ENCODE measurements at regions not wholly inside any gene's neighbourhood (a gene's known extent, or its start where the extent isn't known, plus 50 kb on each side); places are given as distances from the start of the nearest gene placed in this dataset.

DNA sequence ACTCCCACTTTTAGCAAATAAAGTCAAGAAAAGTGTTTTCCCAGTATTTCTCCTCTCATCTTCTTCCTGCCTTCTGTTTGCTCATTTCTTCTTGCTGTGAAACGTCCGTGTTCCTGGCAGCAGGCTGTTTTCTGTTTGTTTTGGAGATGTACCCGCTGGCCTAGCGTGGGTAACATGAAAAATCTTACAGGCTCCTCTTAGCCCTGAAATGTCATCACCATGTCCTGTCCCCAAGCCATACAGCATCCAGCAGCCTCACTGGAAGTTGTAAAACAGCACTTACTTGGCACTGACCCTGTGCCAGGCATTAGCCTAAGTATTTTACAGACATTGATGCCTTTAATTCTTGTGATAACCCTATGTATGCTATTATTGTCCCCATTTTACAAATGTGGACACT, 371.1 kb downstream of the FOXA2 start:
- DNase-seq, result no peak

GRCh38 chr20:22207280-22207679, 377.1 kb downstream of the FOXA2 start:
- no peak for DNase-seq

- DNase-seq, result no peak
Measured at GRCh38 chr20:22204801-22205200, 379.6 kb downstream of the FOXA2 start.

DNA sequence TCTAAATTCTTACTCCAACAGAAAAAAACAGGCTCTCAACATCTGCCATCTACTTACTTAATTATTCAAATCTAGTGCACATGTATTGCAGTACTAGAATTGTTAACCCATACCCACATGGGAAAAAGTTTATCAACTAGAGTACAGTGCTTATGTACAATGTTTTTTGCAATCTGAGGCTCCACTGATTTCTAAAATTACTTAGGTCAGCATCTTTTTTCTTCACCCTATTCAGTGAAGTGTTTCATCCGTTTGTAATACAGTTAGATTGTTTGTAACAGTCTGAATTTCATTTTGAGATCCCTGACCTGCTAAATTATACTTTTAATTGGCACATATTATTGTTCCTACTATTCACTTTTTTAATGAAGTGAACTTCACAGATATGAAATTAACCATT, 402.2 kb downstream of the FOXA2 start:
- no peak for DNase-seq

- DNase-seq, result no peak
Measured at GRCh38 chr20:22180244-22180643, 404.1 kb downstream of the FOXA2 start.

DNA sequence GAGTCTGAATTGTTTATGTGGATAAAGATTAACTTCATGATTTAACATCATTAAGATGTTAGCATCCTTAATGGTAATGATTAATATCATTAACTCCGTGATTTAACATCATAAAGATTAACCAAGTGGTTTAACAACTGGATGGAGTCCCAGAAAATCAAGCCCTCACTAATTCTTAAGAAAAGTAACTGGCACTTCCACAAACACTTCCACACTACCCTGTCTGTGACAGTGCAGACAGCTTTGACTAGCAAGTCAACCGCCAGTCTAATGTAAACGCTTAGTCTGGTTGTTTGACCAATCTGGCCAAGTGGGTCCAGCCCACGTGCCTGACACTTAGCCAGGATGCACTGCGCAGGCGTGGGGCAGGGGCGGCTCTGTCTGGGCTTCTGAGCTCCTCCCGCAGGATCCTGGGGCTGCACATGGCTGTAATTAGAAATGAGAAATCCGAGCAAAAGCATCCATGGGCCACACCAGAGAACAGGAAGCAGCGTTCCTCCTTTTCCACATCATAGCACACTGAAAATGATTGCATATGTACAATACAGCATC, 424.2 kb downstream of the FOXA2 start:
- no peak for DNase-seq

DNA sequence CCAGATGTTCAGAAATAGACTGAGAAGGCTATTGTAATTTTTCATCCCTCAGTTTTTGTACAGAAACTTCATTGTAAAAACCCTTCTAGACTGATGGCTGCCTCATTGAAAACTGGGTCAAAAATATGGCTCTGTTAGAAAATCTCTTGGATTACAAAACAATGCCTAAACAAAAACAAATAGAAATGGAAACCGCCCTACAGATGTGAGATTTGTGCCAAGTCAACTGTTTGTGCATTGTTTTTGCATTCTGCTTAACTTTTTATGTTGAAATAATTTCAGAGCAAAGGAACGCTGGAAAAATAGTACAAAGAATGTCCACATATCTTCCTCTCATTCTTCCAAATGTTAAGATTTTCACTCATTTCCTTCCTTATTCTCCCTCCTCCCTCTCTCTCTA, 425.1 kb downstream of the FOXA2 start:
- no peak for DNase-seq

DNA sequence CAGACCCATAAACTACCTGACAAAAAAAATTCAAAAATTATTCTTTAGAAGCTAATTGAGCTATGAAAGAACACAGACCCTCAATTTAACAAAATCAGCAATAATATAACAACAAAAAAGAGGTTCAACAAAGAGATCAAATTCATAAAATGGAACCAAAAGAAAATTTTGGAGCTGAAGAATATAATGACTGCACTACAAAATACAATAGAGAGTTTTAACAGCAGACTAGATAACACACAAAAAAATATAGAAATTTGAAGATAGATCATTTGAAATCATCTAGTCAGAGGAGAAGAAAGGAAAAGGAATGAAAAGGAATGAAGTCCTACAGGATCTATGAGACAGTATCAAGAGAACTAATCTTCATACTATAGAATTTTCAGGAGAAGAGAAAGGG, 422.1 kb downstream of the PAX1 start:
- DNase-seq, result no peak

GRCh38 chr20:22106308-22106938, 401.0 kb downstream of the PAX1 start:
- DNase-seq, result no peak

GRCh38 chr20:22101606-22102005, 396.1 kb downstream of the PAX1 start:
- no peak for DNase-seq

GRCh38 chr20:22100686-22101085, 395.2 kb downstream of the PAX1 start:
- no peak for DNase-seq

- DNase-seq, result no peak
Measured at GRCh38 chr20:22099348-22099747, 393.9 kb downstream of the PAX1 start.

GRCh38 chr20:22098511-22098910, 393.0 kb downstream of the PAX1 start:
- no peak for DNase-seq

- DNase-seq, result no peak
Measured at GRCh38 chr20:22093122-22093521, 387.7 kb downstream of the PAX1 start.

GRCh38 chr20:22088882-22089281, 383.4 kb downstream of the PAX1 start:
- DNase-seq, result no peak

- DNase-seq, result no peak
Measured at GRCh38 chr20:22080985-22081384, 375.5 kb downstream of the PAX1 start.

GRCh38 chr20:22074635-22075034, 369.2 kb downstream of the PAX1 start:
- no peak for DNase-seq

GRCh38 chr20:22071841-22072240, 366.4 kb downstream of the PAX1 start:
- DNase-seq, result no peak

- no peak for DNase-seq
Measured at GRCh38 chr20:22070610-22071058, 365.2 kb downstream of the PAX1 start.

DNA sequence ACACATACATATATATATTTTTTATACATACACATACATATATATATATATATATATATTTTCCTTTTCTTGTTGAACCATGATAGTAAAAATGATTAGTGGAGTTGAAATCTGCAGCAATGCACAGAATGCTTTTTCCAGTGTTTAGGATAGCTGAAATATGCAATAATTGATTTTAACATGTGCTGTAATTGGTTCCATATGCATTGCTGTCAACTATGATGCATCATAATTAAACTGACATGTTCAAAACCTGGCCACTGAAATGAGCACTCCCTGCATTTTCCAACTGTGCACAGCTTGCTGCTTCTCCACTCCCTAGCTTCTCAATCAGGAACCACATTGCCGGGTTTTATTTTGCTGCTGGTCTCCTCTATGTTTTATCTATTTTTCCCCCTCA, 358.3 kb downstream of the PAX1 start:
- no peak for DNase-seq

GRCh38 chr20:22062874-22063273, 357.4 kb downstream of the PAX1 start:
- DNase-seq, result no peak

GRCh38 chr20:22060610-22061009, 355.1 kb downstream of the PAX1 start:
- DNase-seq, result no peak

DNA sequence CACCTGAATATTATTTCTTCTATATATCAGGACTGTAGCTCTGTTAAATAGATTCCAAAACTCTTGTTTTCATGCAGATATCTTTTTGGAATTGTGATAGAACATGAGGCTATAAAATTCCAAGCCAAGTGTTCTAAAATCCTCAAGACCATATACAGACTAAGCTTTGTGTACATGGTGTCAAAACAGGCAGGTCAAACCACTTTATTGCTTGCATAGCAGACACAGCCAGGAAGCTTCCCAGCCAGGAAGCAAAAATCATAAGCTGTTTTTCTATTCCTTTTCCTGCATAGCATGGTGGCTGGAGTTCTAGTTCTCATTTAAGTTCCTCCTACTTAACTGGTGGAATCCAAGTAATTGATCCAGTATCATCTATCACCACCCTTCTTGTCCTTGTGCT, 353.3 kb downstream of the PAX1 start:
- no peak for DNase-seq

DNA sequence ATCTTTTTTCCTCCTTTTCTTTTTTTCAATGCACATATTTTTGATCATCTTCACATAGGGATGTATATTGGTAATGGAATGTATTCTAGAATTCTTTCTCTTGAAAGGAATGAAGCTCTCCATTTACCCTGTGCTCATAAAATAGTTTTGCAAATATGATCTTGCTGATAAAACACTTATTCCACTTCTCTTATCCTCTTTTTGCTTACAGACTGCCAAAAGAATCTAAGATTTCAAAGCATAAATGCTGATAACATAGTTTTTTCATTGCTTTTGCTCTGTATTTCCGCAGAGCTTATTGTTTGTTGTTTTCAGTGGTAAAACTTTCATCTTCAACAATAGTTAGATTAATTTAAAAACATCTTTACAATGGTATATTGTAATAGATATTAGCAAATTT, 350.5 kb downstream of the PAX1 start:
- no peak for DNase-seq

GRCh38 chr20:22052025-22052650, 346.7 kb downstream of the PAX1 start:
- DNase-seq, result no peak
